ENCODE measurements at regions not wholly inside any gene's neighbourhood (a gene's known extent, or its start where the extent isn't known, plus 50 kb on each side); places are given as distances from the start of the nearest gene placed in this dataset.
"Not testable (repeated sequence)": the region's sequence is repeated elsewhere in the genome, so short reads cannot be mapped to it uniquely, and the experiment has no call there.

DNA sequence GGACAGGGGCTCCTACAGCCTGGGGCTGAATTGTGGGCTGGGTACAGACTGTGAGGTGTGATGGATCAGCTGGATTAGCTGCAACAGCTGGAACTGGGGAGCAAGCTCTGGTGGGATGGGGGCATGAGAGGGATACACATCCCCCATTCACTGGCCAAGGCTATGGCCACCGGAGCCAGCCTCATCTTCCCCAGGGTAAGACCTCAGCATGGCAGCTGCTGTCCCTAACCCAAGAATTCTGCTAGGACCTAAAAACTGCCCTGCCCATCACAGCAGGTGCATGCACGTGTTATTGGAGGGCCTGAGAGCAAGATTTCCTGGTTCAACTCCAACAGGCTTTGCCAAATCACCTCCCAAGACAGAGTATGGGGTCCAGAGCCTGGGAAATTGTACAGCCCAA, 258.6 kb upstream of the AGTR2 start:
- DNase-seq (ENCODE audit: low read depth) = no peak

- no peak for DNase-seq (ENCODE audit: low read depth)
Measured at GRCh38 chrX:115912372-115912897, 258.1 kb upstream of the AGTR2 start.

DNA sequence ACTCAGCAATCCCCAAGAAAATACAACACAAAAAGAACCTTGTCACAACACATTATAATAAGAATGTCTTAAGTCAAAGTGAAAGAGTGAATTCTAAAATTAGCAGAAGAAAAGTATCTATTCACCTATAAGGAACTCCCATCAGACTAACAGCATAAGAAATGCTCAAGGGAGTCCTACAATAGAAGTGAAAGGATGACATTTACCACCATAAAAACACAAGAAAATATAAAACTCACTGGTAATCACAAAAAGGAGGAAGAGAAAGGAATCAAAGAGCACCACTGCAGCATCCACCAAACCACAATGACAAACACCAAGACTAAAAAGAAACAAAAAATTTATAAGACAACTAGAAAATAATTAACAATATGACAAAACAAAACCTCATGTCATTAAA, 257.0 kb upstream of the AGTR2 start:
- no peak for DNase-seq (ENCODE audit: low read depth)

- DNase-seq (ENCODE audit: low read depth) = not testable (repeated sequence)
Measured at GRCh38 chrX:115915625-115916024, 254.9 kb upstream of the AGTR2 start.

DNA sequence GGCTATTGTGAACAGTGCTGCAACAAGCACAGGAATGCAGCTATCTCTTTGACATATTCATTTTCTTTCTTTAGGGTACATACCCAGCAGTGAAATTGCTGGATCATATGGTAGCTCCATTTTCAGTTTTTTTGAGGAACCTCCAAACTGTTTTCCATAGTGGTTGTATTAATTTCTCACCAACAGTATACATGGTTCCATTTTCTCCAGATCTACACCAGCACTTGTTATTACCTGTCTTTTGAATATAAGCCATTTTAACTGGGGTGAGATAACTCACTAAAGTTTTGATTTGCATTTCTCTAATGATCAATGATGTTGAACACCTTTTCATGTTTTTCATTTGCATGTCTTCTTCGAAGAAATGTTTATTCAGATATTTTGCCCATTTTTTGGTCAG, 241.1 kb upstream of the AGTR2 start:
- DNase-seq (ENCODE audit: low read depth) = no peak

DNA sequence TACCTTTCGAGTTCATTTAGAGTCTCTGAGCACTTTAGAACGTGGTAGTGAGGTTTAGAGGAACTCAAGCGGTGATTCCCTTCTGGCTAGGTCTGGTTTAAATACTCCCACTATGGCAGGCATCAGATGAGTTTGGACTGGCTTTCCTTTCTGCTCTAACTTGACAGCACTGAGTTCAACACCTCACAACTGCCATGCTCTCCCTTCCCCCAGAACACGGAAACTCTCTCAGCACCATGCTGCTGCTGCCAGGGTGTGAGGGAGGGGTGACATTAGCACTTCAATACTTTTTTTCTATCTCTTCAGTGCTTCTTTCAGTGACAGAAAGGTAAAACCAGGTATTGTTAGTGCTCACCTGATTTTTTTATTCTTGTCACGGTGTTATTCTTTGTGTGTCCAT, 234.5 kb upstream of the AGTR2 start:
- no peak for DNase-seq (ENCODE audit: low read depth)

DNA sequence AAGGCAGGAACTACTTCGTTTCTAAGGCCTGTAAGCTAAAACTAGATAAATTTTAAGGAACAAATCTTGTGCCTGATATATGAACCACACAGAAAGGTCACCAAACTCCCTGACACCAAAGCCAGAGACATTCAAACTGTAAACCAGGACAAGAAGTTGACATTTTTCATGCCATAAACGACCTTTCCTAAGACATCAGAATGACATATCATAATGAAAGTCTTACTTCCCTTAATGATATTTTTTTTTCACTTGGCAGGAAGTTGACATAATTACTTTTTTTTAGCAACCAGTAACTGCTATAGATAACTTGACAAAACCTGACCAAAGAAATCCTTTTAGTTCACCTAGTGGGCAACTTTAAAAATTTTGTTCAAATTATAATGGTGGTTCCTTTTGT, 231.5 kb upstream of the AGTR2 start:
- no peak for DNase-seq (ENCODE audit: low read depth)

DNA sequence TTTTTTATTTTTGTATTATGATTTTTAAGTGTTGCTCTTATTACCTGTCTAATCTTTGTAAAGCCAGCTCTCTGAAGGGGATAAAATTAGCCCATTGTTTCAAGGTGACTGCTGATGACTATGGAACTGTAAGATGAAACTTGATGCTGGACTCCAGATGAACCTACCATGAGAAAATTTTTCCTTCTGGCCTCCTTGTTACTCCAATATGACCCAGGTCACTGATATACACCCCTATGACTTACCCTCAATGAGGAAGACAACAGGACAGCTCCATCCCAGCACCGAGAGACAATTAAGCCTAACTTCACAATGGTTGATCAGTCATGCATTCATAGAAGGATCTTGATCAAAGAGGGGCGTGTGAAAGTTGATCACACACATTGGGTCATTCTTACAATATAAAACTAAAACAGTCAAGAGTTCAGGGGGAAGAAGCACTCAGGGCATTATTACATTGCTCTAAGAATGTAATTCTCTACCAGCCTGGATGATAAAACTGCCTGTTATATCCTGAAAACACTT, 230.8 kb upstream of the AGTR2 start:
- no peak for DNase-seq (ENCODE audit: low read depth)

DNA sequence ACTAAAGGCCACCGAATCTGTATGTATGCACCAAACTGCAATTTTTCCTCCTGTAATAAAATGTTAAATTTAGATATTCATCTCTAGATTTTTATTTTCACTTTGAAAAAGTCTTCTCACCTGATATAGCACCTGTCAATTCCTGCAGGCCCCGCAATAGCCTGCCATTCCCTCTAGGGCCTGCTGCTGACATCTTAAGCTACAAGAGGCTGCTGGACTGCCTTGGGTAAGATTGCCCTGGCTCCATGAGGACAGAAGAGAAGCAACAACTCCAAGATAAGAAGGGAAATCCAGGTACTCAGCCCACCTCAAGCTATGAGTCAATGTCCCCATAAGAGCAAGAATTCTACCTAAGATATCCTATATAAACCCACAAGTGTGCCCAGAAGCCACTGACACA, 230.2 kb upstream of the AGTR2 start:
- DNase-seq (ENCODE audit: low read depth) = no peak

- peak; percentile 46 for DNase-seq (ENCODE audit: low read depth)
Measured at GRCh38 chrX:115940888-115941332, 229.6 kb upstream of the AGTR2 start.

- DNase-seq (ENCODE audit: low read depth) = no peak
Measured at GRCh38 chrX:115941388-115941787, 229.2 kb upstream of the AGTR2 start.

DNA sequence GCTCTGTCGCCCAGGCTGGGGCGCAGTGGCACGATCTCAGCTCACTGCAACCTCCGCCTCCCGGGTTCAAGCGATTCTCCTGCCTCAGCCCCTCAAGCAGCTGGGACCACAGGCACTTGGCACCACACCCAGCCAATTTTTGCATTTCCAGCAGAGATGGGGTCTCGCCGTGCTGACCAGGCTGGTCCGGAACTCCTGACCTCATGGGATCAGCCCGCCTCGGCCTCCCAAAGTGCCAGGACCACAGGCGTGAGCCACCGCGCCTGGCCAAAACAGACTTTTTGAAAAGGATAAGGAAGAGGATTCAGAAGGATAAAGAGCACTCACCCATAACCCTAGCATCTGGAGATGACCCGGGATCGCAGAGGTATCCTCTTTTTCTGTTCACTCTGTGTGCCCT, 224.5 kb upstream of the AGTR2 start:
- no peak for DNase-seq (ENCODE audit: low read depth)

DNA sequence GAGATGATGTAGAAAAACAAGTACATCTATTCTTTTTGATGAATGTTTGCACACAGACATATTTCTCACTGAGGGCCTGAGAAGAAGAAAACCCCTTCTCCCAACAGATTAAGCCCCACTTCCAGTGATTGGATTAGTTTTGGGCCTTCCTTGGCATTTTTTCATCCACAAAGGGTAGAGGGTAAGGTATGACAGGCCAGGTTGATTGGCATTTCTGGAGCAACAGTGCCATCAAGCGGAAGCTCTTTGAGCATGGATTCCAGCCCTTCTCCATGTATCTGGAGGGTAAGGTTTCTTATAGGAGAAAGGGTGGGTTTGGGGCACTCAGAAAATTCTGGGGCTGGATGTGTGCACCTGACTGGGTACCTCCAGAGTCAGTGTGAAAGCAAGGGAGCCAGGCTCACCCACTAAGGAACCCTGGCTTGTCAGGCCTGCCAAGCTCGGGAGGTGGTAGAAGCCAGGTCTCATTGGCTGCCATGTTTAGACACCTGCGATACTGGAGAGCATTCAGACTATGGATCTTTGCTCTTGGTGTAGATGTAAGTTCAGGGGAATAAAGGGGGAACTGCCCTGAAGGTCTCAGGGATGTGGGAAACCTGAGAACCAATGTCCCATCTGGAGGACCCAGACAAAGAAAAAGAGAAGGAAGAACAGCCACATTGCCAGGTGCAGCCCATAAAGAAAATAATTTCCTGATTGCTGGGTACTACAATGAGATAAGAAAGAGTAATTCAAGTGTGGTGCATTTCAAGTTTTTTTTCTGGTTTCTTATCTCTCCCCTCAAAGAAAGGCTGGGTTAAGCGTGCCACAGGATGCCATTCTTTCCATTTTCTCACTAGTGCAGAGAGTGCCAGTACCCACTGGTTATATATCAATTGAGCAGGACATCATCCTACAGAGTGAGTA, 222.3 kb upstream of the AGTR2 start:
- DNase-seq (ENCODE audit: low read depth) = no peak

DNA sequence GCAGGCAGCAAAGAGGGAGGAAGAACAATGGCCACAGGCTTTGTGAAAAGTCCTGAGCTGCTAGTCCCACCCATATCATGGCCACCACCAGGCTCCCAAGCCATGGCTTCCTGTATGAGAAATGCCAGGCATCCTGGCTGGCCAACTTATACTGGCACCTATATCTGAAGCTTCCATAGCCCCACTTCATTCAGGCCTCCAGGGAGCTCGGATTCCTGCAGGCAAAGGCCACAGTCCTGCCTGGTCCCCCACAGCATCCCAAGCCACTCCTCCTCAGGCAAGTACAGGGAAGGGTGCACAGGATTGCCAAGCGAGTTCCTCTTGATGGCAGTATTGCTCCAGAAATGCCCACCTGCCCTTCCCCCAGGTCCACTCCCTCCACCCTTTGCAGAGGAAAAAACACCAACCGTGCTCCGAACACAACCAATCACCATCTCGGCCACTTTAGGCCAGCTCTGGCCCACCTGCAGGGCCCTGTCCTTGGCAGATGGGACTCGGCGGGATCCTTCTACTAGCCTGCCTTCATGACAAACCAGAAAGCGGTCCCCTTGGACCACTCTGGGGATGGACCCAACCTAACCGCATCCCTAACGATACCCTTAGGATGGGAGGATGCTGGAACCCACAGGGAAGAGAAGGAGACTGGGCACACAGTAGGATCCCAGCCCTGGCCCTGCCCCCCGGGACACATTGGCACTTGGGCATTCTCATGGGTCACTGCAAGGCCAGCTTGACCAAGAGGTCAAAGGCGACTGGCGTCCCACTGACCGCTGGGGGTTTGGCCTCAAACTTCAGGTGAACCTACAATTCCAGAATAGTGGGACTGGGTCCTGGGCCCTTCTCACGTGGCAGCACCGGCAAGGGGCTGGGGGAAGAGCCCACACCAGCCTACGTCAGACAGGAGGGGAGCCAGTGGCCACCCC, 220.4 kb upstream of the AGTR2 start:
- DNase-seq (ENCODE audit: low read depth) = no peak

DNA sequence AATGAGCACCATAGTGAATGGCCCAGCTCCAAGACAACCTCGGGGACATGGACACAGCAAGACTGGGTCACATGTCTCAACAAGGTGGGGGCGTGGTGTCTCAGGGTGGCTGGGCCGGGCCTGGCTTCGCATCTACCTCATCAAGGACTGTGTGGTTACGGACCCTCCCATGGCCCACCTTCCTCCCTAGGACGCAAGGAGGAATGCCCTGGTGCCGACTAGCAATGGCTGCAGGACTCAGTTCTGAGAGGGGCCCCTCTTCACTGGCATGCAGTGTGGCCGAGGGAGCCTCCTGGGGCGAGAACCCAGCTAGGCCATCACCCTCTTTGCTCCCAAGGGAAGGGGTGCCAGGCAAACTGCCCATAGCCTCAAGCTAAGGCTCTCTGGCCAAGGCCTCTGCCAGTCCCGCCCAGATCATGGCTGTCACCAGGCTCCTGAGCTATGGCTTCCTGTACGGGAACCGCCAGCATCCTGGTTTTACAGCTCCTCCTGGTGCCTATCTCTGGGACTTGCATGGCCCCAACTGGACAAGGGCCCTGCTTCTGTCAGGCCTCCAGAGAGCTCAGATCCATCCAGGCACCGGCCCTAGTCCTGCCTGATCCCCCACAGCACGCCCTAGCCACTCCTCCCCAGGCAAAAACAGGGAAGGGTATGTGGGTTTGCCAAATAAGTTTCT, 218.0 kb upstream of the AGTR2 start:
- DNase-seq (ENCODE audit: low read depth) = no peak

- no peak for DNase-seq (ENCODE audit: low read depth)
Measured at GRCh38 chrX:115957862-115958490, 212.6 kb upstream of the AGTR2 start.

GRCh38 chrX:115958687-115959359, 211.7 kb upstream of the AGTR2 start:
- DNase-seq (ENCODE audit: low read depth) = no peak

DNA sequence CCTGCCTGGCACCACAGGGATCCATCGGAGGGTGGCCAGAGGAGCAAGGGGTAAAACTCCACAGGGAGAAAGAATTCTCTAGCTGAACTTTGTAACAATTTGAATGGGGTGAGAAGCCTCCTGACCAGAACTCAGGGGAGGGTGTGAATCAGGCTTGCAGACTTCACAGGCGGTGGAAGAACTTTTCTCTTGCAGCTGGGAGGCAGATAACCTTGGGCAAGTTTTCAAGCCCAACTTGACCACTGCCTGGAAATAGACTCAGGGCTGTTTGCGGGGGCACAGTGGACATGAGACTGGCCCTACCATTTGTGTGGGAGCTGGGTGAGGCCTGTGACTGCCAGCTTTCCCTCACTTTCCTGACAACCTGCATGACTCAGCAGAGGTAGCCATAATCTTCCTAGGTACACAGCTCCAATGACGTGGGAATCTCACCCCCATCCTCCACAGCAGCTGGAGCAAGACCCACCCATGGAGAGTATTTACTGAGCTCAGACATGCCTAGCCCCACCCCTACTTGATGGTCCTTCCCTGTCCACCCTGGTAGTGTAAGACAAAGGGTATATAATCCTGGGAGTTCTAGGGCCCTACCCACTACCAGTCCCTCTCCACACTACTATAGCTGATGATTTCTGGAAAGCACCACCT, 210.0 kb upstream of the AGTR2 start:
- no peak for DNase-seq (ENCODE audit: low read depth)

DNA sequence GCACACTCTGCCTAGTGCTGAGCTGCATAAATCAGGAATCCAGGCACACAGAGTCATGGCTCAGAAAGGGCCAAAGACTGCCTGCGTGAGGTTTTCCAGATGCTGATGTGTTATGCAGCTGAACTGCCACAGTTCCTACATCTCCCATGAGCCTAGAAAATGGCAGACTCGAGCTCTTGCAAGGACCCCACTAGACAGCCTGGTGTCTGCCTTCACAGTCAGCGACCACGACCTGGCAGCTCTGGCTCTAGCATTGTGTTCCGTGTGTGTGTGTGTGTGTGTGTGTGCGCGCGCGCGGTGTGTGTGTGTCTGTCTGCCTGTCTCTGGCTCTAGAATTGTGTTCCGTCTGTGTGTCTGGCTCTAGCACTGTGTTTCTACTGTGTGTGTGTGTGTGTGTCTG, 203.6 kb upstream of the AGTR2 start:
- DNase-seq (ENCODE audit: low read depth) = no peak
